ENCODE measurements at regions not wholly inside any gene's neighbourhood (a gene's known extent, or its start where the extent isn't known, plus 50 kb on each side); places are given as distances from the start of the nearest gene placed in this dataset.

- no peak for DNase-seq
- no peak overlapping the region for H3K4me3 ChIP-seq (ENCODE audit: low read length)
These were observed 60.2 kb upstream of the LRRC4C start for GRCh38 chr11:41519696-41520095.

GRCh38 chr11:41522391-41522790 lies 62.9 kb upstream of the LRRC4C start:
- H3K36me3 ChIP-seq (replicated peaks; ENCODE audit: insufficient read depth, low read length) = no peaks in the 10 kb centered on the region
- no peaks in the 10 kb centered on the region for H3K79me2 ChIP-seq (ENCODE audit: low read length)
- no peak overlapping the region for H3K27ac ChIP-seq (ENCODE audit: low read length)
- H2AFZ ChIP-seq (ENCODE audit: low read length) = no peak overlapping the region
- no peak for DNase-seq
- H3K4me1 ChIP-seq (ENCODE audit: low read length) = no peaks in the 10 kb centered on the region
- no peaks in the 10 kb centered on the region for H3K27me3 ChIP-seq (replicated peaks; ENCODE audit: insufficient read depth, low read length)
- no peak overlapping the region for H3K9ac ChIP-seq (ENCODE audit: low read length)
- no peak overlapping the region for H3K4me3 ChIP-seq (ENCODE audit: low read length)
- no peaks in the 10 kb centered on the region for H3F3A ChIP-seq (ENCODE audit: insufficient read depth, low read length)
- H3K9me2 ChIP-seq (replicated peaks; ENCODE audit: insufficient read depth, low read length) = no peaks in the 10 kb centered on the region
- TF ChIP-seq EZH2 (optimal IDR thresholded peaks at IDR 0.05; ENCODE audit: low read depth, low read length) (no peak), CTCF (IDR thresholded peaks at IDR 0.05; ENCODE audit: low read length) (no peak), EZH2phosphoT487 (IDR thresholded peaks at IDR 0.05; ENCODE audit: low read length) (no peak)
- no peak overlapping the region for H3K4me2 ChIP-seq (ENCODE audit: low read depth, low read length)
- no peaks in the 10 kb centered on the region for H3K9me3 ChIP-seq (replicated peaks; ENCODE audit: insufficient read depth, low read length)
- H4K20me1 ChIP-seq (ENCODE audit: insufficient read depth, low read length) = no peaks in the 10 kb centered on the region

More at GRCh38 chr11:41519696-41520095, 60.2 kb upstream of the LRRC4C start:
- H2AFZ ChIP-seq (ENCODE audit: low read length) = no peak overlapping the region
- no peak overlapping the region for H3K27ac ChIP-seq (ENCODE audit: low read length)
- no peaks in the 10 kb centered on the region for H3K9me3 ChIP-seq (replicated peaks; ENCODE audit: insufficient read depth, low read length)
- no peak overlapping the region for H3K4me2 ChIP-seq (ENCODE audit: low read depth, low read length)
- no peaks in the 10 kb centered on the region for H3K79me2 ChIP-seq (ENCODE audit: low read length)
- TF ChIP-seq EZH2 (optimal IDR thresholded peaks at IDR 0.05; ENCODE audit: low read depth, low read length) (no peak), CTCF (IDR thresholded peaks at IDR 0.05; ENCODE audit: low read length) (no peak), EZH2phosphoT487 (IDR thresholded peaks at IDR 0.05; ENCODE audit: low read length) (no peak)
- H3K9me2 ChIP-seq (replicated peaks; ENCODE audit: insufficient read depth, low read length) = no peaks in the 10 kb centered on the region
- H3K4me1 ChIP-seq (ENCODE audit: low read length) = no peaks in the 10 kb centered on the region
- no peaks in the 10 kb centered on the region for H3F3A ChIP-seq (ENCODE audit: insufficient read depth, low read length)
- no peaks in the 10 kb centered on the region for H4K20me1 ChIP-seq (ENCODE audit: insufficient read depth, low read length)
- H3K9ac ChIP-seq (ENCODE audit: low read length) = no peak overlapping the region
- no peaks in the 10 kb centered on the region for H3K36me3 ChIP-seq (replicated peaks; ENCODE audit: insufficient read depth, low read length)
- H3K27me3 ChIP-seq (replicated peaks; ENCODE audit: insufficient read depth, low read length) = no peaks in the 10 kb centered on the region

- no peak overlapping the region for H3K4me3 ChIP-seq (ENCODE audit: low read length)
- H3K27ac ChIP-seq (ENCODE audit: low read length) = no peak overlapping the region
- H3K36me3 ChIP-seq (replicated peaks; ENCODE audit: insufficient read depth, low read length) = no peaks in the 10 kb centered on the region
- no peaks in the 10 kb centered on the region for H3K9me2 ChIP-seq (replicated peaks; ENCODE audit: insufficient read depth, low read length)
- DNase-seq = no peak
- TF ChIP-seq EZH2 (optimal IDR thresholded peaks at IDR 0.05; ENCODE audit: low read depth, low read length) = no peak
- no peak for TF ChIP-seq CTCF (IDR thresholded peaks at IDR 0.05; ENCODE audit: low read length)
- TF ChIP-seq EZH2phosphoT487 (IDR thresholded peaks at IDR 0.05; ENCODE audit: low read length) = no peak
- H3K4me1 ChIP-seq (ENCODE audit: low read length) = no peaks in the 10 kb centered on the region
- no peaks in the 10 kb centered on the region for H3F3A ChIP-seq (ENCODE audit: insufficient read depth, low read length)
- no peak overlapping the region for H3K9ac ChIP-seq (ENCODE audit: low read length)
- H3K79me2 ChIP-seq (ENCODE audit: low read length) = no peaks in the 10 kb centered on the region
- H2AFZ ChIP-seq (ENCODE audit: low read length) = no peak overlapping the region
- H3K9me3 ChIP-seq (replicated peaks; ENCODE audit: insufficient read depth, low read length) = no peaks in the 10 kb centered on the region
- H3K4me2 ChIP-seq (ENCODE audit: low read depth, low read length) = no peak overlapping the region
- no peaks in the 10 kb centered on the region for H4K20me1 ChIP-seq (ENCODE audit: insufficient read depth, low read length)
- no peaks in the 10 kb centered on the region for H3K27me3 ChIP-seq (replicated peaks; ENCODE audit: insufficient read depth, low read length)
These were observed 63.6 kb upstream of the LRRC4C start for GRCh38 chr11:41522899-41523672.

Data from MM.1S (cell line).